Frontal cortex (tissue), 3 donors: ENCODE measurements at regions not wholly inside any gene's neighbourhood (a gene's known extent, or its start where the extent isn't known, plus 50 kb on each side); places are given as distances from the start of the nearest gene placed in this dataset.

ENCODE experiments used
- DNase-seq, 2 donors: peaks; one replicate each; pipeline ENCODE4 v3.0.0; 2012; ENCODE audit warnings: low spot score in 2 of 2
- FAIRE-seq: peaks from 2 replicates; lab custom pipeline; 2012; peaks lifted over from hg19 to GRCh38; lab: Jason Lieb, UNC
- donor health status: control.
- donor health status: control.
- donor health status: control.

DNA sequence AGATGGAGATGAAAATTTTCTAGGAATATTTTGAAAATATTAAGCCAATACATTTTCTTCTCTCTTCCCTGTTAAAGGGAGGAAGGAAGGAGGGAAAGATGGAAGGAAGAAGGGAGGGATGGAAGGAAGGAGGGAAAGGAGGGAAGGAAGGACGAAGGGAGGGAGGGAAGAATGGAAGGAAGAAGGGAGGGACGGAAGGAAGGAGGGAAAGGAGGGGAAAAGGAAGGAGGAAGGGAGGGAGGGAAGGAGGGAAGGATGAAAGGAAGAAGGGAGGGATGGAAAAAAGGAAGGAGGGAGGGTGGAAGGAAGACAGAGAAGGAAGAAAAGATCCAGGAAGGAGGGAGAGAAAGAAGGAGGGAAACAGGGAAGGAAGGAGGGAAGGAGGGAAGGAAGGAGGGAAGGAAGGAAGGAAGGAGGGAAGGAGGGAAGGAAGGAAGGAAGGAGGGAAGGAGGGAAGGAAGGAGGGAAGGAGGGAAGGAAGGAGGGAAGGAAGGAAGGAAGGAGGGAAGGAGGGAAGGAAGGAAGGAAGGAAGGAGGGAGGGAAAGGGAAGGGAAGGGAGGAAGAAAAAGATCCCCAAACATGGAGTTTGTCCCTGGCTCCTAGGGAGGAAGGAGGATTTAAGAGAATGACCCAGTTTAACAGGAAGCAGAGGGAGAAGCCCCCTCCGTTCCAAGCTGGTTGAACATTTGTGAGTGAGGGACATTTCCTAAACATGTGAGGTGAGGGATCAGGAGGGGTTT lies 70.3 kb upstream of the NEURL1B start:
- no peak for DNase-seq
- FAIRE-seq, result no peak

DNA sequence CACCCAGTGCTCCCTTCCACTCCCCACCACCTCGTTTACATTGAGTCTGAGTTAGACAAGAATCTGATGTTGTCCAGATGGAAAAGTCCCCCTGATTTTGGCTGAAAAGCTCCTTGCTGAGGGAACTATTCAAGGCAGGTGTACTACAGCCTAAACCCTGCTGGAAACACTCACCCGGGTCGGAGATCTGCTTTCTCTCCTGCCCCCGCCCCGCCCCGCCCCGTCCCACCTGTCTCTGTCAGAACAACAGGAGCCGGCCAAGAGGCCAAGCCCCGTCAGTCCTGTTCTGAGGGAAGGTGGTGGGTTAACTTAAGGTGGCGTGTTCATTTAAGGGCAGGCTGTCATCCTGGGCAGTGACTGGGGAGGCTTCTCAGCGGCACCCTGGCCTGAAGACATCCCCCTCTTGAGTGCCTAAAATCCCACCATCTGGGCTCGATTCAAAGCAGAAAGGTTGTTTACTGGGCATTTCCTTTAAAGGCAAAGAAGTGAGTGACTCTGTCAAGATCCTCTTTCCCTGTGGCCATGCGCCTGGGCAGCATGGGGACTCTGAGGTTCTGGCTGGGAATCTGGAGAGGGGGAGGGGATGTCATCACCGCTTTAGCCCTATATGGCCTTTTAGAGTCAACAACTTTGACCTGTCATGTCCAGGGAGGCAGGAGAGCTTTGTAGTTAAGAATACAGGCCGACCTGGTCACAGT lies 71.1 kb upstream of the NEURL1B start:
- no peak for FAIRE-seq
- no peak for DNase-seq

DNA sequence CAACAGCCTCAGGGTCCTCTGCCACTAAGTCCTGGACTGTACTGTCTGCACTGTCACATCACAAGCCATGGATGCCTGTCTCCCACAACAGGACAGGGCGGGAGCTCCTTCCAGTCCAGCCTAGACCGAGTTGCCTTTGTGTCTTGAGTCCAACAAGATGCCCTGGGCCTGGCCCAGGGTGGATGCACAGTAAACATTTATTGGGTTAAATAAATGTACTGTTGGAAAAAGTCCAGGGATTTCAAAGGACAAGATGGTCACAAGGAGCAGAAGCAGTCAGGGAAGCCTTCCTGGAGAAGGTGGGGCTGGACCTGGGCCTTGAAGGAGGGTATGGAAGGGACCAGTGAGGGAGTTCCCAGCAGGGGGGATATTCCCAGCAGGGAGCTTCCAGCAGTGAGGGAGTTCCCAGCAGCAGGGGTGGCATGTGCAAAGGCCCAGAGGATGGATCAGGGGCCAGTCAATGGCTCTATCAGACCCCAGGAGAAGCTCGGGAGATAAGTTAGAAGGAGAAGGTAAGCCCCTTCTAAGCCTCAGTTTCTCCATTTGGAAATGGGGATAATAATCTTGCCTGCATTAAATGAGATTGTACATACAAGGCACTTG lies 72.7 kb upstream of the NEURL1B start:
- no peak for DNase-seq
- no peak for FAIRE-seq

DNA sequence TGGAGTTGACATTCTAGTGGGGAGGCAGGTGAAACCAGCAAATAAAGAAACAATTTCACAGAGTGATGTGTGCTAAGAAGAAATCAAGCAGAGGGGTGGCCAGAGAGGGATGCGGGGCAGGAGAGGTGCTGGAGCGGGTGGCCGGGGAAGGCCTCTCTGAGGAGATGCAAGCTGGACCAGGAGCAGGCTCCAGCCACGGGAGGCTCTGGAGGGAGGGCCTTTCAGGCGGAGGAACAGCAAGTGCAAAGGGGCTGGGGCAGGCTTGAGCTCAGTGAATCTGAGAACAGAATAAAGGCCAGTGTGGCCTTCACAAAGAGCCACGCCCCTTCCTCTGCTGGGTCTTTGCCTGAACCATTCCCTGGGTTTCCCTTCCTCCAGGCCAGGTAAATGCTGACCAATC lies 73.2 kb upstream of the NEURL1B start:
- DNase-seq (no peak), FAIRE-seq (no peak)

DNA sequence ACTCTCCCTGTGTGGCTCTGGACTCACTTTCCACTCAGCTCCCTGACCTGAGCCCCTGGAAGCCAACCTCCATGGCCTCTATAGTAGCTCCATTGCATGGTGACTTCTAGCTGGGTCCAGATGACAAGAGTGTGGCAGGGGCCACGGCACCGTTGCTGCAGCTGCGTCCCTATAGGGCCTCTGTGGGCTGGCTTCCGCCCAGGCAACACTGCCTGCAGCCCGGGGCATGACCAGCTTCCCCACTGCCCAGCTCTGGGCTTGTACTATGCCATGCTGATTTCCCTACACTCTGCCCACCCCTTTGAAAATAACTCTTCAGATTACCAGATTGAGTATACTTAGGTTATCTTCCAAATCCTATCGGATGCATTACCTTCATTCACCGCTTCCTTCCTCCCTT lies 73.8 kb upstream of the NEURL1B start:
- FAIRE-seq (no peak), DNase-seq (no peak)

DNA sequence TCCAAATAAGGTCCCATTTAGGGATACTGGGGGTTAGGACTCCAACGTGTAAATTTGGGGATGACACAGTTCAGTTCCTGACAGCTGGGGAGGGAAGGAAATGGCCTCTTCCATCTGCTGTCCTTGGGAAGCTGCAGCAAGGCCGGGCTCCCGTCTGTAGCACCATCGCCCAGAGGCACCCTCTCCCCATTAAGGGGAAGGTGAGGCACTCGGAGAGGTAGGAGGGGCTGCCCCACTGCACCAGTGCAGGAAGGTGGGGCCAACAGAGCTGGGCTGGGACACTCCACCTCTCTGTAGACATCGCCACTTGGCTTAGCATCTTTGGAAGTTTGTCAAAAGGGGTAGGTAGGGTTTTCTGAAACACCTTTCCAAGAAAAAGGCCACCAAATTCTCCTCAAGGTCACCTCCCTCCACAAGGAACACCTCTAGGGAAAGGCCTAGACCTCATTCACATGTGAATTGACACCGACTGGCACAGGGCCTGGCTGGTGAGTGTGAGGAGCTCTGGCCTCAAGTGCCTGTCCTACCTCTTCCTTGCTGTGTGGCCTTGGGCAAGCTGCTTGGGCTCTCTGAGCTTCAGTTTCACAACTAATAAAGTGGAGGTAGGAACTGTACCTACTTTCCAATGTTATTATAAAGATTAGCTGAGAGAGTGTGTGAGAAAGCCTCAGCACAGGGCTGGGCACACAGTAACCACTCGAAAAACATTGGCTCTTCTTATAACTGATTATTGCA lies 75.0 kb upstream of the NEURL1B start:
- FAIRE-seq (no peak), DNase-seq (no peak)

DNA sequence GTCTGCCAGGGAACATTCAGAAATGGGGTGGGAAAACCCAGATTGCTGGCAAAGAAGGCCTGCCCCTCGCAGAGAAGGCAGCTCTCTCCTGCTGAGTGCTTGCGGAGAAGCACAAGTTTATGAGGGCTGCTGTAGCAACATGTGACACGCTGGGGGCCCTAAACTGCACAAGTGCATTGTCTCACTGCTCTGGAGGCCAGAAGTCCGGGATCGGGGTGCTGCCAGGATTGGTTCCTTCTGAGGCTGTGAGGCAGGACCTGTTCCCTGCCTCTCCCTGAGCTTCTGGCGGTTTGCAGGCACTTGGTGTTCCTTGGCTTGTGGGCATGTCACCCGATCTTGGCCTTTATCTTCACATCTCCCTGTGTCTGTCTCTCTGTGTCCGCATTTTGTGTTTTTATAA lies 75.6 kb upstream of the NEURL1B start:
- no peak for DNase-seq
- no peak for FAIRE-seq

DNA sequence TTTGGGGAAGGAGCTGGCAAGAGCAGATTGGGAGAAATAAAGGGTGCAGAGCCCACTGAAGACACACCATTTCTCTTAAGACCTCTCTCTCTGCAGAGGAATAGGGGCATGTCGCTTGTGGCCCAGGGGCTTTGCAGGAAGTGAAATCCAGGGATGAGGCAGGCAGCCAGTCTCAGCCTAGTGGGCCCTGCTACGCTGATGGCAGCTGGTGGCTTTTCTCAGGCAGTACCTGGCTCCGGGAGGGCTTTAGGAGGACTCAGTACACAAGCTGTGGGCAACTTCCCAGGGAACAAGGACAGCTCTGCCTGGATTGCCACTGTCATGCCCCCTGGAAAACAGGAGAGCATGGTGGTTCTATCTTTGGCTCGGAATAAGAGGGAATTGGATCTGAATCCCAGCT lies 76.2 kb upstream of the NEURL1B start:
- no peak for FAIRE-seq
- no peak for DNase-seq

DNA sequence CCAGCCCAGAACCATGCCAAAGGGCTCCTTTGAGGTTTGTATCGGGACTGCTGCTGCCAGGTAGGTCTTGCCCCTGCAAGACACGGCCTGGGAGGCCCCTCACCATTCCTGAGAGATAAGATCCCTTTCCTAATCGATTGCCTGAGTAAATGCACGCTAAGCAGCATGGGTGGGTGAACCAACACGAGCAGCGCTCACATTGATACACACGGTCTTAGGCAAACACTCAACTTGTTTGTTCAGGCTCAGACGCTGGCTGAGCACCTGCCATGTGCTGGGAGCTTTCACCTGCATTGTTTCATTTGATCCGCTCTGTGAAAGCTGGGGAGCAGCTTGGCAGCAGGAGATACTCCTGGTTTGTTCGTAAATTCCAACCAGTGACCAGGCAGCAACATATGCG lies 76.9 kb upstream of the NEURL1B start:
- no peak for FAIRE-seq

DNA sequence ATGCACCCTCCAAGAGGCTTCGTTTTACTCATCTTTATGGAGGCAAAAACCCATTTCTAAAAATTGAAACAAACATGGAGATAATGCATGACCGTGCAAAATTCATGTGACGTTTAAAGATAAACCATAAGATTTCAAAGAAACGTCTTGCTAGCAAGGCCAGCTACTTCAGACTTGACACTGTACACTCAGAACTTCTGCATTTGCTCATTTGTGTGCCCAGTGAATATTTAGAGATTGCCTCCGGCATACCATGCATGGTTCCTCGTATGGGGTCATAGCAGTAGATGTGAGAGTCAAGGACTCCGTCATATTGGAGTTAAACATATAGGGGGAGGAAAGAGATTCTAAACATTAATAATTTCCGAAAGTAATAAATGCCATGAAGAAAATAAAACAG lies 78.6 kb upstream of the NEURL1B start:
- no peak for FAIRE-seq
- DNase-seq, result no peak

More for the DNA sequence above, 76.9 kb upstream of the NEURL1B start:
- DNase-seq, result no peak

DNA sequence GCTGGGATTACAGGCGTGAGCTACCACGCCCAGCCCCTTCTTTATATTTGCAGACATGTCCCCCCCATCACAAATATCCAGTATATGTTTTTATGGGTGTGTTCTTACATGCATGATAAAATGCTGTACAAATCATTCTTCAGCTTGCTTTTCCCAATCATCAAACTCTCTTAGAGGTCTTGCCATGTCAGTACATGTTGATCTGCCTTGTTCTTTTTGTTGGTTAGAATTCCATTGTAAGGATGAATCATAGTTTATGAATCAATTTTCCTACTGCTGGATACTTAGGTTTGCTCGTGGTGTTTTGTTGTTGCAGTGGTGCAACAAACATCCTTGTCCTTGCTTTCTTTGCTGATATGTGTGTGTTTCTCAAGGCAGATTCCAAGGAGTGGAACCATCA lies 79.9 kb upstream of the NEURL1B start:
- no peak for FAIRE-seq
- DNase-seq, result no peak

DNA sequence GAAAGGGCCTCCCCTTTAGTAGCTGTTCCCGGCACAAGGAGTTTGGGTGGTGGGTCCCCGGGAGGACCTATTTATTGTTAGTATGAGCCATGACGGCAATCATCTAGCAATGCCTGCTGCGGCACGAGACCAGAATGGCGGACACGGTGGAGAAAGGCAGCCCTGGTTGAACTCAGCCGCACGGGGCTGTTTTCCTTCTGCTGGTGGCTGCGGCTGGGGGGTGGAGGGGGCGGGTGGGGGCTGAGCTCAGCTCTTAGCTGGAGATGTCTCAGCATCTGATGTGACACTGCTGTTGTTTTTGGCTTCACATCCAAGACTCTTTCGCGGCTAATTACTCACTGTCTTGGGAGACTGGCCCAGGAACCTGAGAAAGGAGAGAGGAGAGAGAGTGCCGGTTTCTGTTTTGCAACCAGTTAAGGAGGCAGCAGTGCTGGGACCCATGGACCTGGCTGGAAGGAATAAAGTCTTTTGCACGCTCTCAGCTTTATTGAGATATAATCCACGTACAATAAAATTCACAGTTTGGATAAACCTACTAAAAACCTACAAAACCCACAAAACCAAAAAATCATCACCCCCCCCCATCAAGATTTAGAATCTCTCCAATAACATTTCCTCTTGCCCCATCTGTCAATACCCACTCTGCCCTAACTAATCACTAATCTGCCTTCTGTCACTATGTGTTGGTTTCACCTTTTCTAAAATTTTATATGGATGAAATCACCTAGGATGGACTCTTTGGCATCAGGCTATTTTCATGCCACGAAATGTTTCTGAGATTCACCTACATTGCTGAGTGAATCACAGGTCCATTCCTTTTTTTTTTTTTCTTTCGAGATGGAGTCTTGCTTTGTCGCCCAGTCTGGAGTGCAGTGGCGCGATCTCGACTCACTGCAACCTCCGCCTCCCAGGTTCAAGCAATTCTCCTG lies 81.8 kb upstream of the NEURL1B start:
- DNase-seq, result peak in 1 of 2 donors; percentile 70
- FAIRE-seq, result no peak

DNA sequence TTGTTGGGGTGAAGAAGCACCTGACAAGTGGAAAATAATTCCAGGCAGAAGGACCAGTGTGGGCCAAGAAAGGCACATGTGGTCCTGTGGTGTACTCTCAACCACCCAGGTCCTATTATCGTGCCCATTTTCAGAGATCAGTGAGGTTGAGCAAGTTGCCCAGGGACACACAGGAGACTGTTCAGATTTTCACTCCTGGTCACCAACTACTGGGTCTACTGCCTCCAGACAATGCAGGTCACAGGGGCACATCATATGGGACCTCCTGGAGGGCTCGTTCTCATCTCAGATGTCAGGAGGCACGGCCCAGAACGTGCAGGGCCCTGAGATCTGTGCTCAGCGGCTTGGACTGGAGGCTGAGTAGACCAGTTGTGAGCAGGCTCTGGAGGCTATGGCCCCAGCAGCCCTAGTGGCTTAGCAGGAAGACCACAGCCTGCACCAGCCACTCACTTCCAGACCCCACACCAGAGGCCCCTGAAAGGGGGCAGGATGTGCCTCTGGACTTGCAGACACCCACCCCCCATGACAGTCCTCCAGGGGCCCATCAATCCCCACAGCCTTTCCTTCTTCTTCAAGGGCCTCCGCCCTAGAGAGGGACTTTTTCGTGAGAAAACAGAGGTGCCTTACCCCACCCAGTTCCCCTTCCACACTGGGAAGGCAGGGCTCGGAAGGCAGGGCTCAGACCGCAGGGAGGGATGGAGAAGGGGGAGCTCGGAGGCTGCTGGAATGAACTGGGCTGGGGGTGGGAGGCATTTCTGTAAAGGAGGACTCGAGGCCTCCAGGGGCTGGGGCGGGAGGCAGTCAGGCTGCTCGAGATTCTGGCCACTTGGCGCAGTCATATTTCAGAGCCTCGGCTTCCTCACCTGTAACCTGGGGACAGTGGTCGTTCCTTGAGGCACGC lies 82.7 kb upstream of the NEURL1B start:
- FAIRE-seq (no peak), DNase-seq (no peak)

DNA sequence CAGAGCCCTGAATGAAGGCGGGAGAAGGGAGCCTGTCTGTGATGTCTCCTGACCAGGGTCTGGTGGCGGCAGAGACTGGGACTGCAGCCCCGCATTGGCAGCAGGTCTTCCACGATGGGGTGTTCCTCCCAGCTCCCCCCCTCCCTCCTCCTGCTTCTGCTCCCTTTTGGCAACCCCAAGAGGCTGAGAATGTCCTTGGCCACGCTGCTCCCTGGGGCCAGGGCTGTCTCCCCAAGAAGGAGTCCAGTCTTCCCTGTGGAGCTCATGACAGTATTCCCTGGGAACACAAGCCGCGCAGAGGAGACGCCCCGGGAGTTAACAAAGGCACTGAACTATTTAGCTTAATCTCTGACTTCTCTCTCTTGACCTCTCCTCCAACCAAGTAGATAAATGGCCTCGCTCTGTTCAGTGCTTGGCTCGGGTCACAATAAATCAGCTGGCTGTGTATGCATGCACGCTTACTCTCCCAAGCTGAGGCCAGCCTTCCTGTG lies 84.0 kb upstream of the NEURL1B start:
- FAIRE-seq, result no peak

DNA sequence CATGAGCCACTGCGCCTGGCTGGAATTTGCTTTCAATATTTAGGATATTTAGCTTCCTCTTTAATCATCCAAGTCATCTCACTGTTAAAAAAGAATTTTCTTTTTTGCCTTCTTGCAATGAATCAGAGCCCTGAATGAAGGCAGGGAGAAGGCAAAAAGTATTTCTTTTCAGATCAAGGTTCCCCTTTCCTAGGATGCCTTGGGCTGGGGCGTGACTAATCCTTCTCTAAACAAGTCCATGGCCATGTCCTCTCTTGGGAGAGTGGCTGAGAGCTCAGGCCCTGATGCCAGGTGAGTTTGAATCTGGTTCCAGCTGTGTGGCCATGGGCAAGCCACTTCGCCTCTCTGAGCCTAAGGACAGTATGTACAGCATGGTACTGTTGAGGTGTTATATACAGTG lies 84.8 kb upstream of the NEURL1B start:
- DNase-seq, result no peak

More for the DNA sequence above, 84.0 kb upstream of the NEURL1B start:
- DNase-seq, result no peak

DNA sequence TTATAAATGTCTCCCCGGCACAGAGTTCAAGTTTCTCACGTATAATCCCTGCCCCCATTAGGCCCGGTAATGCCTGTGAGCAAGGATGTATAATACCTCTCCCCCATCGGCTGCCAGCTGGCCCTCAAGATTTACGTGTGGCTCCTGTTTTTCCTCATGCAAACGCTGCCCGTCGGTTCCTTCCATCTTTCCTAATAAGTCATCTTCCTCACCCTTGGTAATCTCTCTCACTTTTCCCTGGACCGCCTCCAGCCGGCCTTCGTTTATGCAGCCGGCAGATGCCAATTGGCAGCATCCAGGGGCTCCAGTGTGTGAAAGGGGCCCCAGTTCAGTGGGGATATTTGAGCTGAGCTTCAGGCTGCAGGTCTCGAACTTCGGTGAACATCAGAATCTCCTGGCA lies 86.5 kb upstream of the NEURL1B start:
- DNase-seq (no peak), FAIRE-seq (no peak)

More for the DNA sequence above, 84.8 kb upstream of the NEURL1B start:
- FAIRE-seq, result no peak

DNA sequence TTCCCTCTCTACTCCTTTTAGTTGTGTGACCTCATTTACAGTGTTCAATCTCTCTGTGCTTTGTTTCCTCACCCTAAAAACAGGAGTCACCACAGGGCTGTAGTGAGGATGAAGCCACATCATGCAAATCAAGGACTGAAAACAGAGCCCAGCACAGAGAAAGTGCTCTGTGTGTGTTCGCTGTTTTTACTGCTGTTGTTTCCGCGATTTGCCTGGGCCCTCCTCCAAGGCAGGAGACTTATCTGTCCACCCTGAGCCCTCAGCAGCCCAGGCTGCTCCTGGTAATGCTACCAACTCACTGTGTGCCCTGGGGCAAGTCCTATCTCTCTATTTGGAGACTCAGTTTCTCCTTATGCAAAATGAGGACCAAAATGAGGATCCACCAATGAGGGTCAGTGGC lies 87.2 kb upstream of the NEURL1B start:
- FAIRE-seq (no peak), DNase-seq (no peak)

DNA sequence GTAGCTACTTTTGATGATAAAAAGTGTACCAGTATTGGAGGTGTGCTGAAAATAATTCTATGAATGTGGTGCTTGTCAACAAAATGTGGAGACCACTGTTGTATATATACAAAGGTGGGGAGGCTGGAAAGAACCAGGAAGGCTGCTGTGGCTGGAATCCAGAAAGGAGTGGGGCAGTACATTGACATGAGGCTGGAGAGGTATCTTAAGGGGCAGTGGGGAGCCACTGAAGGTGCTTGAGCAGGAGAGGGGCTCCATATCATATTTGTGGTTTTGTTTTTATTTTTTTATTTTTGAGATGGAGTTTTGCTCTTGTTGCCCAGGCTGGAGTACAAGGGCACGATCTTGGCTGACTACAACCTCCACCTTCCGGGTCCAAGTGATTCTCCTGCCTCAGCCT lies 87.9 kb upstream of the NEURL1B start:
- DNase-seq, result no peak

More for the DNA sequence above, 87.9 kb upstream of the NEURL1B start:
- no peak for FAIRE-seq
